ENCODE measurements at regions not wholly inside any gene's neighbourhood (a gene's known extent, or its start where the extent isn't known, plus 50 kb on each side); places are given as distances from the start of the nearest gene placed in this dataset.
A peak's percentile ranks its signal among the peaks of the same experiment; 100 is the strongest.

GRCh38 chr4:56220261-56220660, 167.0 kb downstream of the AASDH start:
- H3K4me1 ChIP-seq (ENCODE audit: control insufficient read depth in 1 of 2, insufficient read depth in 2 of 2, low read length in 2 of 2): peaks cover 0 to 3% of the 10 kb centered on the region in 2 donors
- H3K27ac ChIP-seq (ENCODE audit: low read length): no peak overlapping the region
- H3K36me3 ChIP-seq (ENCODE audit: control insufficient read depth in 1 of 2, insufficient read depth in 2 of 2, low read length in 2 of 2): no peaks in the 10 kb centered on the region
- no peaks in the 10 kb centered on the region for H3K9me3 ChIP-seq (ENCODE audit: control insufficient read depth in 1 of 2, low read length in 2 of 2)
- H3K27me3 ChIP-seq (ENCODE audit: low read depth, low read length): no peaks in the 10 kb centered on the region
- H3K4me3 ChIP-seq (ENCODE audit: low read depth in 1 of 2, low read length in 2 of 2): no peak overlapping the region

GRCh38 chr4:56219447-56219846, 167.8 kb downstream of the AASDH start:
- Histone ChIP-seq H3K4me3 (ENCODE audit: low read depth in 1 of 2, low read length in 2 of 2) (no peak overlapping the region), H3K4me1 (ENCODE audit: control insufficient read depth in 1 of 2, insufficient read depth in 2 of 2, low read length in 2 of 2) (peaks cover 0 to 3% of the 10 kb centered on the region in 2 donors), H3K27me3 (ENCODE audit: low read depth, low read length) (no peaks in the 10 kb centered on the region), H3K36me3 (ENCODE audit: control insufficient read depth in 1 of 2, insufficient read depth in 2 of 2, low read length in 2 of 2) (no peaks in the 10 kb centered on the region), H3K9me3 (ENCODE audit: control insufficient read depth in 1 of 2, low read length in 2 of 2) (no peaks in the 10 kb centered on the region), H3K27ac (ENCODE audit: low read length) (no peak overlapping the region)

GRCh38 chr4:56218230-56218895, 168.9 kb downstream of the AASDH start:
- Histone ChIP-seq H3K9me3 (ENCODE audit: control insufficient read depth in 1 of 2, low read length in 2 of 2) (no peaks in the 10 kb centered on the region), H3K36me3 (ENCODE audit: control insufficient read depth in 1 of 2, insufficient read depth in 2 of 2, low read length in 2 of 2) (no peaks in the 10 kb centered on the region), H3K27me3 (ENCODE audit: low read depth, low read length) (no peaks in the 10 kb centered on the region), H3K4me3 (ENCODE audit: low read depth in 1 of 2, low read length in 2 of 2) (peak overlapping the region in 1 of 2 donors; percentile 33), H3K4me1 (ENCODE audit: control insufficient read depth in 1 of 2, insufficient read depth in 2 of 2, low read length in 2 of 2) (peaks cover 0 to 3% of the 10 kb centered on the region in 2 donors), H3K27ac (ENCODE audit: low read length) (peak overlapping the region; percentile 63)

DNA sequence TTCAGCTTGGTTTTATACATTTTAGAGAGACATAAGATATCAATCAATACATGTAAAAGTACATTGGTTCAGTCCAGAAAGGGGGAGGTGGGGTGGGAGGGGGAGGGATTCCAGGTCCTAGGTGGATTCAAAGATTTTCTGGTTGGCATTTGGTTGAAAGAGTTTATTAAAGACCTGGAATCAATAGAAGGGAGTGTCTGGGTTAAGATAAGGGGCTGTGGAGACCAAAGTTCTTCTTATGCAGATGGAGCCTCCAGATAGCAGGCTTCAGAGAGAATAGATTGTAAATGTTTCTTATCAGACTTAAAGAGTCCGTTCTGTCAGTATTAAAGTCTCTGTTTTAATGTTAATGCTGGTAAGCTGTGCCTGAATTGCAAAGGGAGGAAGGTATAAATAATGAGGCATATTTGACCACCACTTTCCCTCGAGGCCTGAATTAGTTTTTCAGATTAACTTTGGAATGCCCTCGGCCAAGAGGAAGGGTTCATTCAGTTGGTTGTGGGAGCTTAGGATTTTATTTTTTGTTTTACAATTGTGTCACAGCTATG, 169.9 kb downstream of the AASDH start:
- H3K9me3 ChIP-seq (ENCODE audit: control insufficient read depth in 1 of 2, low read length in 2 of 2): no peaks in the 10 kb centered on the region
- H3K36me3 ChIP-seq (ENCODE audit: control insufficient read depth in 1 of 2, insufficient read depth in 2 of 2, low read length in 2 of 2): no peaks in the 10 kb centered on the region
- H3K4me3 ChIP-seq (ENCODE audit: low read depth in 1 of 2, low read length in 2 of 2): peak overlapping the region in 1 of 2 donors; percentile 33
- H3K4me1 ChIP-seq (ENCODE audit: control insufficient read depth in 1 of 2, insufficient read depth in 2 of 2, low read length in 2 of 2): peaks cover 0 to 3% of the 10 kb centered on the region in 2 donors
- H3K27ac ChIP-seq (ENCODE audit: low read length): peak overlapping the region; percentile 63
- no peaks in the 10 kb centered on the region for H3K27me3 ChIP-seq (ENCODE audit: low read depth, low read length)

GRCh38 chr4:56215901-56216300, 171.4 kb downstream of the AASDH start:
- H3K36me3 ChIP-seq (ENCODE audit: control insufficient read depth in 1 of 2, insufficient read depth in 2 of 2, low read length in 2 of 2): no peaks in the 10 kb centered on the region
- peaks cover 0 to 3% of the 10 kb centered on the region in 2 donors for H3K4me1 ChIP-seq (ENCODE audit: control insufficient read depth in 1 of 2, insufficient read depth in 2 of 2, low read length in 2 of 2)
- peak overlapping the region in 1 of 2 donors; percentile 51 for H3K4me3 ChIP-seq (ENCODE audit: low read depth in 1 of 2, low read length in 2 of 2)
- H3K27me3 ChIP-seq (ENCODE audit: low read depth, low read length): no peaks in the 10 kb centered on the region
- peak overlapping the region; percentile 86 for H3K27ac ChIP-seq (ENCODE audit: low read length)
- H3K9me3 ChIP-seq (ENCODE audit: control insufficient read depth in 1 of 2, low read length in 2 of 2): peaks cover 0 to 3% of the 10 kb centered on the region in 2 donors

GRCh38 chr4:56215141-56215783, 172.0 kb downstream of the AASDH start:
- peak overlapping the region; percentile 86 for H3K27ac ChIP-seq (ENCODE audit: low read length)

DNA sequence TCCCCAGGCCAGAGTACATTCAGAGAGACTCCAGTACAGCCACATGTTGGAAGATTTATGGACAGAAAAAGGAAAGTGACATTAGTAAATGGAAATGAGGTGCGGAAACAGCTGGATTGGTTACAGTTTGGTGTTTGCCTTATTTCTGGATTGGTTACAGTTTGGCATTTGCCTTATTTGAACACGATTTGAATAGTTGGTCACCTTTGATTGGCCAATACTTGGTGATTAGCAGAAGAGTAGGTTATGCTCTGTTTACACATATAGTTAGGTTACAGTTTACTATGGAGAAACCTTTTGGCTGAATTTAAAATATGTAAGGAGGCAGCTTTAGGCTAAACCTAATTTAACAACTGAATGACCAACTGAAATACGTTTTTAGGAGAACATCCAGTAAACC, 173.7 kb downstream of the AASDH start:
- no peaks in the 10 kb centered on the region for H3K27me3 ChIP-seq (ENCODE audit: low read depth, low read length)

More at GRCh38 chr4:56215141-56215783, 172.0 kb downstream of the AASDH start:
- Histone ChIP-seq H3K4me1 (ENCODE audit: control insufficient read depth in 1 of 2, insufficient read depth in 2 of 2, low read length in 2 of 2) (no peaks in the 10 kb centered on the region), H3K27me3 (ENCODE audit: low read depth, low read length) (no peaks in the 10 kb centered on the region), H3K4me3 (ENCODE audit: low read depth in 1 of 2, low read length in 2 of 2) (no peak overlapping the region), H3K36me3 (ENCODE audit: control insufficient read depth in 1 of 2, insufficient read depth in 2 of 2, low read length in 2 of 2) (no peaks in the 10 kb centered on the region), H3K9me3 (ENCODE audit: control insufficient read depth in 1 of 2, low read length in 2 of 2) (peaks cover 0 to 3% of the 10 kb centered on the region in 2 donors)

GRCh38 chr4:56212774-56213173, 174.5 kb downstream of the AASDH start:
- H3K4me3 ChIP-seq (ENCODE audit: low read depth in 1 of 2, low read length in 2 of 2): no peak overlapping the region
- no peaks in the 10 kb centered on the region for H3K27me3 ChIP-seq (ENCODE audit: low read depth, low read length)

More for the DNA sequence above, 173.7 kb downstream of the AASDH start:
- Histone ChIP-seq H3K9me3 (ENCODE audit: control insufficient read depth in 1 of 2, low read length in 2 of 2) (peaks cover 0 to 3% of the 10 kb centered on the region in 2 donors), H3K36me3 (ENCODE audit: control insufficient read depth in 1 of 2, insufficient read depth in 2 of 2, low read length in 2 of 2) (no peaks in the 10 kb centered on the region), H3K4me3 (ENCODE audit: low read depth in 1 of 2, low read length in 2 of 2) (no peak overlapping the region), H3K27ac (ENCODE audit: low read length) (no peak overlapping the region), H3K4me1 (ENCODE audit: control insufficient read depth in 1 of 2, insufficient read depth in 2 of 2, low read length in 2 of 2) (no peaks in the 10 kb centered on the region)

GRCh38 chr4:56211202-56211601, 176.1 kb downstream of the AASDH start:
- Histone ChIP-seq H3K36me3 (ENCODE audit: control insufficient read depth in 1 of 2, insufficient read depth in 2 of 2, low read length in 2 of 2) (no peaks in the 10 kb centered on the region), H3K4me1 (ENCODE audit: control insufficient read depth in 1 of 2, insufficient read depth in 2 of 2, low read length in 2 of 2) (no peaks in the 10 kb centered on the region)

More at GRCh38 chr4:56212774-56213173, 174.5 kb downstream of the AASDH start:
- H3K27ac ChIP-seq (ENCODE audit: low read length): no peak overlapping the region
- no peaks in the 10 kb centered on the region for H3K4me1 ChIP-seq (ENCODE audit: control insufficient read depth in 1 of 2, insufficient read depth in 2 of 2, low read length in 2 of 2)
- peaks cover 0 to 3% of the 10 kb centered on the region in 2 donors for H3K9me3 ChIP-seq (ENCODE audit: control insufficient read depth in 1 of 2, low read length in 2 of 2)
- no peaks in the 10 kb centered on the region for H3K36me3 ChIP-seq (ENCODE audit: control insufficient read depth in 1 of 2, insufficient read depth in 2 of 2, low read length in 2 of 2)

DNA sequence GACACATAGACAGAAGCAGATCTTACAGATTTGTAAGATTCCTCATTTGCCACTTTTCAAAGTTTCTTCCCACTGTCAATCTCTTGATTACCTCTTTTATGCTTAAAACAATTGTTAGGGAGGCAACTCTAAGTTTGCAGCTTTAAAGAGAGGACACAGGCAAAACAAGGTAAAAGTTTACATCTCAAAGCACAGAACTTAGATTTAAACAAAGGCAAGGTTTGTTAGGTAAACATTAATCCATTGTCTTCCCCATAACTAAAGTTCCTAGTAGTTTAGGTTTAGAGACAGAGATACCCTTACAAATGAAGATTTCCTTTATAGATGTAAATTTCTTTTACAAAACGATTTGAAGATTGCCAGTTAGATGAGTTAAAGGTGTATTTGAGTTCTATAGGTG, 176.9 kb downstream of the AASDH start:
- Histone ChIP-seq H3K4me1 (ENCODE audit: control insufficient read depth in 1 of 2, insufficient read depth in 2 of 2, low read length in 2 of 2) (no peaks in the 10 kb centered on the region), H3K4me3 (ENCODE audit: low read depth in 1 of 2, low read length in 2 of 2) (no peak overlapping the region), H3K36me3 (ENCODE audit: control insufficient read depth in 1 of 2, insufficient read depth in 2 of 2, low read length in 2 of 2) (no peaks in the 10 kb centered on the region), H3K27ac (ENCODE audit: low read length) (no peak overlapping the region), H3K27me3 (ENCODE audit: low read depth, low read length) (no peaks in the 10 kb centered on the region), H3K9me3 (ENCODE audit: control insufficient read depth in 1 of 2, low read length in 2 of 2) (peaks cover 0 to 3% of the 10 kb centered on the region in 2 donors)

More at GRCh38 chr4:56211202-56211601, 176.1 kb downstream of the AASDH start:
- Histone ChIP-seq H3K9me3 (ENCODE audit: control insufficient read depth in 1 of 2, low read length in 2 of 2) (peaks cover 0 to 3% of the 10 kb centered on the region in 2 donors), H3K4me3 (ENCODE audit: low read depth in 1 of 2, low read length in 2 of 2) (no peak overlapping the region), H3K27ac (ENCODE audit: low read length) (no peak overlapping the region), H3K27me3 (ENCODE audit: low read depth, low read length) (no peaks in the 10 kb centered on the region)

- Histone ChIP-seq H3K36me3 (ENCODE audit: control insufficient read depth in 1 of 2, insufficient read depth in 2 of 2, low read length in 2 of 2) (no peaks in the 10 kb centered on the region), H3K4me1 (ENCODE audit: control insufficient read depth in 1 of 2, insufficient read depth in 2 of 2, low read length in 2 of 2) (no peaks in the 10 kb centered on the region), H3K27ac (ENCODE audit: low read length) (no peak overlapping the region), H3K4me3 (ENCODE audit: low read depth in 1 of 2, low read length in 2 of 2) (no peak overlapping the region), H3K9me3 (ENCODE audit: control insufficient read depth in 1 of 2, low read length in 2 of 2) (peaks cover 0 to 3% of the 10 kb centered on the region in 2 donors), H3K27me3 (ENCODE audit: low read depth, low read length) (no peaks in the 10 kb centered on the region)
These were observed 177.5 kb downstream of the AASDH start for GRCh38 chr4:56209767-56210166.

Measured in muscle layer of duodenum (tissue), 2 donors.